ENCODE measurements at regions not wholly inside any gene's neighbourhood (a gene's known extent, or its start where the extent isn't known, plus 50 kb on each side); places are given as distances from the start of the nearest gene placed in this dataset.

- Mint-ChIP-seq H3K36me3 (ENCODE audit: unreplicated experiment) (no peaks in the 10 kb centered on the region), H3K4me1 (ENCODE audit: low read depth, unreplicated experiment) (peaks cover 11% of the 10 kb centered on the region), H3K4me3 (ENCODE audit: unreplicated experiment) (no peak overlapping the region), H3K27me3 (ENCODE audit: unreplicated experiment) (no peaks in the 10 kb centered on the region), H3K9me3 (ENCODE audit: unreplicated experiment) (no peaks in the 10 kb centered on the region), H3K27ac (ENCODE audit: unreplicated experiment) (no peak overlapping the region)
- DNase-seq = no peak
- no peak for TF ChIP-seq CTCF (IDR thresholded peaks at IDR 0.05; ENCODE audit: partially characterized antibody, unreplicated experiment)
These were observed 99.6 kb downstream of the LURAP1L start for GRCh38 chr9:12874395-12874794.

- no peak for TF ChIP-seq CTCF (IDR thresholded peaks at IDR 0.05; ENCODE audit: partially characterized antibody, unreplicated experiment)
- Mint-ChIP-seq H3K9me3 (ENCODE audit: unreplicated experiment) (no peaks in the 10 kb centered on the region), H3K4me1 (ENCODE audit: low read depth, unreplicated experiment) (peaks cover 13% of the 10 kb centered on the region), H3K4me3 (ENCODE audit: unreplicated experiment) (no peak overlapping the region), H3K27me3 (ENCODE audit: unreplicated experiment) (no peaks in the 10 kb centered on the region), H3K36me3 (ENCODE audit: unreplicated experiment) (no peaks in the 10 kb centered on the region), H3K27ac (ENCODE audit: unreplicated experiment) (no peak overlapping the region)
- no peak for DNase-seq
These were observed 100.4 kb downstream of the LURAP1L start for GRCh38 chr9:12875191-12875590.

GRCh38 chr9:12876872-12877271 is 102.1 kb downstream of the LURAP1L start:
- no peak for TF ChIP-seq CTCF (IDR thresholded peaks at IDR 0.05; ENCODE audit: partially characterized antibody, unreplicated experiment)
- Mint-ChIP-seq H3K4me1 (ENCODE audit: low read depth, unreplicated experiment) (peaks cover 23% of the 10 kb centered on the region), H3K9me3 (ENCODE audit: unreplicated experiment) (no peaks in the 10 kb centered on the region), H3K36me3 (ENCODE audit: unreplicated experiment) (no peaks in the 10 kb centered on the region), H3K4me3 (ENCODE audit: unreplicated experiment) (no peak overlapping the region), H3K27me3 (ENCODE audit: unreplicated experiment) (no peaks in the 10 kb centered on the region), H3K27ac (ENCODE audit: unreplicated experiment) (no peak overlapping the region)
- DNase-seq = no peak

GRCh38 chr9:12878351-12878978 is 103.6 kb downstream of the LURAP1L start:
- Mint-ChIP-seq H3K27me3 (ENCODE audit: unreplicated experiment) (no peaks in the 10 kb centered on the region), H3K36me3 (ENCODE audit: unreplicated experiment) (no peaks in the 10 kb centered on the region), H3K9me3 (ENCODE audit: unreplicated experiment) (no peaks in the 10 kb centered on the region), H3K4me3 (ENCODE audit: unreplicated experiment) (no peak overlapping the region), H3K4me1 (ENCODE audit: low read depth, unreplicated experiment) (peaks cover 24% of the 10 kb centered on the region), H3K27ac (ENCODE audit: unreplicated experiment) (no peak overlapping the region)
- no peak for DNase-seq
- no peak for TF ChIP-seq CTCF (IDR thresholded peaks at IDR 0.05; ENCODE audit: partially characterized antibody, unreplicated experiment)

- no peak overlapping the region for H3K4me3 Mint-ChIP-seq (ENCODE audit: unreplicated experiment)
- no peaks in the 10 kb centered on the region for H3K27me3 Mint-ChIP-seq (ENCODE audit: unreplicated experiment)
- H3K27ac Mint-ChIP-seq (ENCODE audit: unreplicated experiment) = no peak overlapping the region
- H3K36me3 Mint-ChIP-seq (ENCODE audit: unreplicated experiment) = no peaks in the 10 kb centered on the region
- H3K9me3 Mint-ChIP-seq (ENCODE audit: unreplicated experiment) = no peaks in the 10 kb centered on the region
- TF ChIP-seq CTCF (IDR thresholded peaks at IDR 0.05; ENCODE audit: partially characterized antibody, unreplicated experiment) = no peak
- peaks cover 22% of the 10 kb centered on the region for H3K4me1 Mint-ChIP-seq (ENCODE audit: low read depth, unreplicated experiment)
- no peak for DNase-seq
These were observed 105.1 kb downstream of the LURAP1L start for GRCh38 chr9:12879961-12880360.

All from glutamatergic neuron (in vitro differentiated cells).